ENCODE measurements at regions not wholly inside any gene's neighbourhood (a gene's known extent, or its start where the extent isn't known, plus 50 kb on each side); places are given as distances from the start of the nearest gene placed in this dataset.

GRCh38 chr15:91498749-91499062 is 354.8 kb upstream of the SLCO3A1 start:
- no peak overlapping the region for H2AFZ ChIP-seq (ENCODE audit: low read depth, low read length)
- WGBS (ENCODE audit: insufficient coverage, low coverage, missing lambda C conversion rate), result 13% methylated on average over 1 of the region's 1 CpG
- FAIRE-seq, result no peak
- in situ Hi-C loops (cut with MboI) (no loop called here), intact Hi-C loops (cut with micrococcal nuclease) (no loop called here)
- no peaks in the 10 kb centered on the region for H3K9me1 ChIP-seq (ENCODE audit: control insufficient read depth, insufficient read depth, low read length)
- H3K36me3 ChIP-seq (ENCODE audit: control insufficient read depth, insufficient read depth, low read length), result no peaks in the 10 kb centered on the region
- no peak overlapping the region for H3K27ac ChIP-seq (ENCODE audit: extremely low read depth, low read depth, low read length)
- H3K9ac ChIP-seq (ENCODE audit: insufficient read depth in 1 of 2, low read depth in 2 of 2, low read length in 2 of 2), result no peak overlapping the region
- H3K4me3 ChIP-seq, result no peak overlapping the region
- POLR2A ChIA-PET, result interaction anchor here (0.9 kb wide), 1 partner anchor 15 kb away, joined by 4 read pairs; no protein-coding TSS in a partner anchor
- H4K20me1 ChIP-seq (replicated peaks; ENCODE audit: control insufficient read depth, insufficient read depth, low read length), result no peaks in the 10 kb centered on the region
- BruUV-seq (replicated peaks), result no TSS peak
- no peak for DNase-seq (ENCODE audit: extremely low read depth in 1 of 4, low spot score in 3 of 4)
- no peak for ATAC-seq
- H3K79me2 ChIP-seq (ENCODE audit: control insufficient read depth, insufficient read depth, low read length), result no peaks in the 10 kb centered on the region
- H3K4me2 ChIP-seq (ENCODE audit: insufficient read depth, low read length), result no peak overlapping the region
- H3K9me3 ChIP-seq (replicated peaks; ENCODE audit: control insufficient read depth, insufficient read depth, low read depth, low read length), result no peaks in the 10 kb centered on the region
- CTCF ChIA-PET (ENCODE audit: low intra/inter-chr PET ratio), result no interaction called here
- H3K4me1 ChIP-seq (replicated peaks in 1 of 2; ENCODE audit: control insufficient read depth in 2 of 2, insufficient read depth in 2 of 2, low read length in 2 of 2), result no peaks in the 10 kb centered on the region
- no peaks in the 10 kb centered on the region for H3K27me3 ChIP-seq (ENCODE audit: control insufficient read depth in 2 of 2, insufficient read depth in 2 of 2, low read length in 2 of 2)
- TF ChIP-seq, protein P1, sequence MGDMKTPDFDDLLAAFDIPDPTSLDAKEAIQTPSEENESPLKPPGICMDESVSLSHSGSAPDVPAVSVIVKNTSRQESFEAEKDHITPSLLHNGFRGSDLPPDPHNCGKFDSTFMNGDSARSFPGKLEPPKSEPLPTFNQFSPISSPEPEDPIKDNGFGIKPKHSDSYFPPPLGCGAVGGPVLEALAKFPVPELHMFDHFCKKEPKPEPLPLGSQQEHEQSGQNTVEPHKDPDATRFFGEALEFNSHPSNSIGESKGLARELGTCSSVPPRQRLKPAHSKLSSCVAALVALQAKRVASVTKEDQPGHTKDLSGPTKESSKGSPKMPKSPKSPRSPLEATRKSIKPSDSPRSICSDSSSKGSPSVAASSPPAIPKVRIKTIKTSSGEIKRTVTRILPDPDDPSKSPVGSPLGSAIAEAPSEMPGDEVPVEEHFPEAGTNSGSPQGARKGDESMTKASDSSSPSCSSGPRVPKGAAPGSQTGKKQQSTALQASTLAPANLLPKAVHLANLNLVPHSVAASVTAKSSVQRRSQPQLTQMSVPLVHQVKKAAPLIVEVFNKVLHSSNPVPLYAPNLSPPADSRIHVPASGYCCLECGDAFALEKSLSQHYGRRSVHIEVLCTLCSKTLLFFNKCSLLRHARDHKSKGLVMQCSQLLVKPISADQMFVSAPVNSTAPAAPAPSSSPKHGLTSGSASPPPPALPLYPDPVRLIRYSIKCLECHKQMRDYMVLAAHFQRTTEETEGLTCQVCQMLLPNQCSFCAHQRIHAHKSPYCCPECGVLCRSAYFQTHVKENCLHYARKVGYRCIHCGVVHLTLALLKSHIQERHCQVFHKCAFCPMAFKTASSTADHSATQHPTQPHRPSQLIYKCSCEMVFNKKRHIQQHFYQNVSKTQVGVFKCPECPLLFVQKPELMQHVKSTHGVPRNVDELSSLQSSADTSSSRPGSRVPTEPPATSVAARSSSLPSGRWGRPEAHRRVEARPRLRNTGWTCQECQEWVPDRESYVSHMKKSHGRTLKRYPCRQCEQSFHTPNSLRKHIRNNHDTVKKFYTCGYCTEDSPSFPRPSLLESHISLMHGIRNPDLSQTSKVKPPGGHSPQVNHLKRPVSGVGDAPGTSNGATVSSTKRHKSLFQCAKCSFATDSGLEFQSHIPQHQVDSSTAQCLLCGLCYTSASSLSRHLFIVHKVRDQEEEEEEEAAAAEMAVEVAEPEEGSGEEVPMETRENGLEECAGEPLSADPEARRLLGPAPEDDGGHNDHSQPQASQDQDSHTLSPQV (IDR thresholded peaks at IDR 0.05), result no peak
- TF ChIP-seq, protein P2, sequence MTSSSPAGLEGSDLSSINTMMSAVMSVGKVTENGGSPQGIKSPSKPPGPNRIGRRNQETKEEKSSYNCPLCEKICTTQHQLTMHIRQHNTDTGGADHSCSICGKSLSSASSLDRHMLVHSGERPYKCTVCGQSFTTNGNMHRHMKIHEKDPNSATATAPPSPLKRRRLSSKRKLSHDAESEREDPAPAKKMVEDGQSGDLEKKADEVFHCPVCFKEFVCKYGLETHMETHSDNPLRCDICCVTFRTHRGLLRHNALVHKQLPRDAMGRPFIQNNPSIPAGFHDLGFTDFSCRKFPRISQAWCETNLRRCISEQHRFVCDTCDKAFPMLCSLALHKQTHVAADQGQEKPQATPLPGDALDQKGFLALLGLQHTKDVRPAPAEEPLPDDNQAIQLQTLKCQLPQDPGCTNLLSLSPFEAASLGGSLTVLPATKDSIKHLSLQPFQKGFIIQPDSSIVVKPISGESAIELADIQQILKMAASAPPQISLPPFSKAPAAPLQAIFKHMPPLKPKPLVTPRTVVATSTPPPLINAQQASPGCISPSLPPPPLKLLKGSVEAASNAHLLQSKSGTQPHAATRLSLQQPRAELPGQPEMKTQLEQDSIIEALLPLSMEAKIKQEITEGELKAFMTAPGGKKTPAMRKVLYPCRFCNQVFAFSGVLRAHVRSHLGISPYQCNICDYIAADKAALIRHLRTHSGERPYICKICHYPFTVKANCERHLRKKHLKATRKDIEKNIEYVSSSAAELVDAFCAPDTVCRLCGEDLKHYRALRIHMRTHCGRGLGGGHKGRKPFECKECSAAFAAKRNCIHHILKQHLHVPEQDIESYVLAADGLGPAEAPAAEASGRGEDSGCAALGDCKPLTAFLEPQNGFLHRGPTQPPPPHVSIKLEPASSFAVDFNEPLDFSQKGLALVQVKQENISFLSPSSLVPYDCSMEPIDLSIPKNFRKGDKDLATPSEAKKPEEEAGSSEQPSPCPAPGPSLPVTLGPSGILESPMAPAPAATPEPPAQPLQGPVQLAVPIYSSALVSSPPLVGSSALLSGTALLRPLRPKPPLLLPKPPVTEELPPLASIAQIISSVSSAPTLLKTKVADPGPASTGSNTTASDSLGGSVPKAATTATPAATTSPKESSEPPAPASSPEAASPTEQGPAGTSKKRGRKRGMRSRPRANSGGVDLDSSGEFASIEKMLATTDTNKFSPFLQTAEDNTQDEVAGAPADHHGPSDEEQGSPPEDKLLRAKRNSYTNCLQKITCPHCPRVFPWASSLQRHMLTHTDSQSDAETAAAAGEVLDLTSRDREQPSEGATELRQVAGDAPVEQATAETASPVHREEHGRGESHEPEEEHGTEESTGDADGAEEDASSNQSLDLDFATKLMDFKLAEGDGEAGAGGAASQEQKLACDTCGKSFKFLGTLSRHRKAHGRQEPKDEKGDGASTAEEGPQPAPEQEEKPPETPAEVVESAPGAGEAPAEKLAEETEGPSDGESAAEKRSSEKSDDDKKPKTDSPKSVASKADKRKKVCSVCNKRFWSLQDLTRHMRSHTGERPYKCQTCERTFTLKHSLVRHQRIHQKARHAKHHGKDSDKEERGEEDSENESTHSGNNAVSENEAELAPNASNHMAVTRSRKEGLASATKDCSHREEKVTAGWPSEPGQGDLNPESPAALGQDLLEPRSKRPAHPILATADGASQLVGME (CRISPR knock-in tag; IDR thresholded peaks at IDR 0.05), result no peak
- TF ChIP-seq ZNF449 (CRISPR knock-in tag; IDR thresholded peaks at IDR 0.05) (no peak), MEF2A (IDR thresholded peaks at IDR 0.05; ENCODE audit: control insufficient read depth, low read depth, low read length) (no peak), ZNF695 (CRISPR knock-in tag; IDR thresholded peaks at IDR 0.05) (no peak)
- TF ChIP-seq, protein P3, sequence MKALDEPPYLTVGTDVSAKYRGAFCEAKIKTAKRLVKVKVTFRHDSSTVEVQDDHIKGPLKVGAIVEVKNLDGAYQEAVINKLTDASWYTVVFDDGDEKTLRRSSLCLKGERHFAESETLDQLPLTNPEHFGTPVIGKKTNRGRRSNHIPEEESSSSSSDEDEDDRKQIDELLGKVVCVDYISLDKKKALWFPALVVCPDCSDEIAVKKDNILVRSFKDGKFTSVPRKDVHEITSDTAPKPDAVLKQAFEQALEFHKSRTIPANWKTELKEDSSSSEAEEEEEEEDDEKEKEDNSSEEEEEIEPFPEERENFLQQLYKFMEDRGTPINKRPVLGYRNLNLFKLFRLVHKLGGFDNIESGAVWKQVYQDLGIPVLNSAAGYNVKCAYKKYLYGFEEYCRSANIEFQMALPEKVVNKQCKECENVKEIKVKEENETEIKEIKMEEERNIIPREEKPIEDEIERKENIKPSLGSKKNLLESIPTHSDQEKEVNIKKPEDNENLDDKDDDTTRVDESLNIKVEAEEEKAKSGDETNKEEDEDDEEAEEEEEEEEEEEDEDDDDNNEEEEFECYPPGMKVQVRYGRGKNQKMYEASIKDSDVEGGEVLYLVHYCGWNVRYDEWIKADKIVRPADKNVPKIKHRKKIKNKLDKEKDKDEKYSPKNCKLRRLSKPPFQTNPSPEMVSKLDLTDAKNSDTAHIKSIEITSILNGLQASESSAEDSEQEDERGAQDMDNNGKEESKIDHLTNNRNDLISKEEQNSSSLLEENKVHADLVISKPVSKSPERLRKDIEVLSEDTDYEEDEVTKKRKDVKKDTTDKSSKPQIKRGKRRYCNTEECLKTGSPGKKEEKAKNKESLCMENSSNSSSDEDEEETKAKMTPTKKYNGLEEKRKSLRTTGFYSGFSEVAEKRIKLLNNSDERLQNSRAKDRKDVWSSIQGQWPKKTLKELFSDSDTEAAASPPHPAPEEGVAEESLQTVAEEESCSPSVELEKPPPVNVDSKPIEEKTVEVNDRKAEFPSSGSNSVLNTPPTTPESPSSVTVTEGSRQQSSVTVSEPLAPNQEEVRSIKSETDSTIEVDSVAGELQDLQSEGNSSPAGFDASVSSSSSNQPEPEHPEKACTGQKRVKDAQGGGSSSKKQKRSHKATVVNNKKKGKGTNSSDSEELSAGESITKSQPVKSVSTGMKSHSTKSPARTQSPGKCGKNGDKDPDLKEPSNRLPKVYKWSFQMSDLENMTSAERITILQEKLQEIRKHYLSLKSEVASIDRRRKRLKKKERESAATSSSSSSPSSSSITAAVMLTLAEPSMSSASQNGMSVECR (CRISPR knock-in tag; IDR thresholded peaks at IDR 0.05), result no peak
